Mesothelial cell of epicardium (in vitro differentiated cells): ENCODE measurements at regions not wholly inside any gene's neighbourhood (a gene's known extent, or its start where the extent isn't known, plus 50 kb on each side); places are given as distances from the start of the nearest gene placed in this dataset.

ENCODE experiments used
- DNase-seq, 2 experiments: peaks; one replicate each; pipeline ENCODE4 v3.0.0; 2021; ENCODE audit warnings: low spot score in 2 of 2; ENCODE audit not compliant: unreplicated experiment in 2 of 2
- H3K27ac Mint-ChIP-seq: 2 replicates; pipeline ENCODE4 v1.8.0; 2021; ENCODE audit warnings: mixed read lengths
- H3K27me3 Mint-ChIP-seq: 2 replicates; pipeline ENCODE4 v1.8.0; 2021; ENCODE audit warnings: low read depth, mixed read lengths
- H3K36me3 Mint-ChIP-seq: 2 replicates; pipeline ENCODE4 v1.8.0; 2021; ENCODE audit warnings: mixed read lengths
- H3K4me1 Mint-ChIP-seq: 2 replicates; pipeline ENCODE4 v1.8.0; 2021; ENCODE audit warnings: mixed read lengths
- H3K4me3 Mint-ChIP-seq: 2 replicates; pipeline ENCODE4 v1.8.0; 2021; ENCODE audit warnings: mild to moderate bottlenecking, moderate library complexity, mixed read lengths
- H3K9me3 Mint-ChIP-seq: 2 replicates; pipeline ENCODE4 v1.8.0; 2021; ENCODE audit warnings: mixed read lengths
- CTCF ChIP-seq: fragments of 200-600 bp; sonication (generic); IDR thresholded peaks from one replicate; pipeline ENCODE4 v1.5.0; 2021; ENCODE audit warnings: antibody characterized with exemption; ENCODE audit not compliant: unreplicated experiment

GRCh38 chr13:46982856-46983582, 86.2 kb upstream of the HTR2A start:
- Mint-ChIP-seq H3K4me1 (no peaks in the 10 kb centered on the region), H3K4me3 (no peak overlapping the region), H3K27me3 (no peaks in the 10 kb centered on the region), H3K36me3 (peaks cover under 1% of the 10 kb centered on the region), H3K27ac (no peak overlapping the region), H3K9me3 (peaks cover 5% of the 10 kb centered on the region)
- no peak for TF ChIP-seq CTCF
- no peak for DNase-seq

- H3K4me3 Mint-ChIP-seq, result no peak overlapping the region
- H3K27me3 Mint-ChIP-seq, result no peaks in the 10 kb centered on the region
- no peak for TF ChIP-seq CTCF
These were observed 78.3 kb upstream of the HTR2A start for GRCh38 chr13:46975173-46975572.

GRCh38 chr13:46968450-46968849, 71.6 kb upstream of the HTR2A start:
- Mint-ChIP-seq H3K4me3 (no peak overlapping the region), H3K27ac (no peak overlapping the region), H3K9me3 (peaks cover 9% of the 10 kb centered on the region), H3K36me3 (no peaks in the 10 kb centered on the region), H3K27me3 (no peaks in the 10 kb centered on the region), H3K4me1 (no peaks in the 10 kb centered on the region)
- DNase-seq, result no peak
- no peak for TF ChIP-seq CTCF

More at GRCh38 chr13:46975173-46975572, 78.3 kb upstream of the HTR2A start:
- no peaks in the 10 kb centered on the region for H3K4me1 Mint-ChIP-seq
- DNase-seq, result no peak
- peaks cover 8% of the 10 kb centered on the region for H3K36me3 Mint-ChIP-seq
- H3K9me3 Mint-ChIP-seq, result peaks cover 44% of the 10 kb centered on the region
- no peak overlapping the region for H3K27ac Mint-ChIP-seq

DNA sequence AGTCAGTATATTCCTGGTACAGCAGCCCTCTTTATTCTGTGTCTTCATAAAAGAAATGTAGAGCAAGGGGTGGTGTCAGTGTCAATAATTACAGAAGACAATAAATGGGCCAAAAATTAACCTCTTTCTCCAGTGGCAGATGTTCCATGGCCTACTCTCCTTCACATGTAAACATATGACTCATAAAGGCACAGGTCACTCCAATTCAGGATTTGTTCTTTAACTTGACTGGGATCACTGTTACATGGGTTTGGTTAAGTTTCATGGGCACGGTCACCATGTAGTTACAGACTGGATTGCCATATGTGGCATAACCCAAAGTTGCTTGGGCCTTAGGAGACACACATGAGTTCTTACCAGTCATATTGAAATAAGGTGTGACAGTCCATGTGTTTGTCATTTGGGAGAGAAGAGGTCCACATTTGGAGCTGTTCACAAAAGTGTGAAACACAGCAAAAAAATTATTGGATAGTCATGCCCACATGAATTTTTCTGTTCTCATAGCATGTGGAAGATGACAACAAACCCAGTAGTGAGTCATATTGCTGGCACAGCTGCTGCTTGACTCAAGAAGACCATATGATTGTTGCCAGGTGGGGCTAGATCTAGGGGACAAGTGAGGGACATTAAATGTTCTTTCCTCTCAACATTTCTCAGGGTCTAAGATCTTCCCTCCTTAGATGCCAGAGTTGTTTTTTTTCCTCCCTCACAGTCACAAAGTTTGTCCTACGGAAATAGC, 68.1 kb upstream of the HTR2A start:
- no peaks in the 10 kb centered on the region for H3K9me3 Mint-ChIP-seq
- H3K4me3 Mint-ChIP-seq, result no peak overlapping the region
- H3K36me3 Mint-ChIP-seq, result no peaks in the 10 kb centered on the region
- TF ChIP-seq CTCF, result no peak
- H3K27ac Mint-ChIP-seq, result no peak overlapping the region
- H3K27me3 Mint-ChIP-seq, result no peaks in the 10 kb centered on the region
- DNase-seq, result no peak
- H3K4me1 Mint-ChIP-seq, result no peaks in the 10 kb centered on the region

- H3K9me3 Mint-ChIP-seq, result no peaks in the 10 kb centered on the region
- no peaks in the 10 kb centered on the region for H3K27me3 Mint-ChIP-seq
- H3K36me3 Mint-ChIP-seq, result no peaks in the 10 kb centered on the region
- no peak for TF ChIP-seq CTCF
- H3K4me1 Mint-ChIP-seq, result no peaks in the 10 kb centered on the region
- no peak overlapping the region for H3K4me3 Mint-ChIP-seq
- DNase-seq, result no peak
- H3K27ac Mint-ChIP-seq, result no peak overlapping the region
These were observed 67.1 kb upstream of the HTR2A start for GRCh38 chr13:46963904-46964303.
